ENCODE measurements at regions not wholly inside any gene's neighbourhood (a gene's known extent, or its start where the extent isn't known, plus 50 kb on each side); places are given as distances from the start of the nearest gene placed in this dataset.

GRCh38 chrX:94361241-94361640, 687.2 kb downstream of the FAM133A start:
- no peak for DNase-seq

GRCh38 chrX:94365736-94366135, 691.7 kb downstream of the FAM133A start:
- no peak for DNase-seq

GRCh38 chrX:94366616-94367015, 692.6 kb downstream of the FAM133A start:
- DNase-seq: no peak

- no peak for DNase-seq
Observed at GRCh38 chrX:94389044-94389443, 715.0 kb downstream of the FAM133A start.

GRCh38 chrX:94400488-94400887, 726.5 kb downstream of the FAM133A start:
- no peak for DNase-seq

GRCh38 chrX:94401426-94401825, 727.4 kb downstream of the FAM133A start:
- no peak for DNase-seq

- DNase-seq: no peak
Observed at GRCh38 chrX:94414746-94415145, 740.7 kb downstream of the FAM133A start.

- DNase-seq: no peak
Observed at GRCh38 chrX:94418065-94418464, 744.1 kb downstream of the FAM133A start.

- DNase-seq: no peak
Observed at GRCh38 chrX:94424456-94424855, 750.5 kb downstream of the FAM133A start.

- no peak for DNase-seq
Observed at GRCh38 chrX:94430091-94430490, 756.1 kb downstream of the FAM133A start.

GRCh38 chrX:94435799-94436198, 761.8 kb downstream of the FAM133A start:
- DNase-seq: no peak

- DNase-seq: no peak
Observed at GRCh38 chrX:94454159-94454558, 780.2 kb downstream of the FAM133A start.

- no peak for DNase-seq
Observed at GRCh38 chrX:94454606-94455005, 780.6 kb downstream of the FAM133A start.

- no peak for DNase-seq
Observed at GRCh38 chrX:94455782-94456181, 781.8 kb downstream of the FAM133A start.

GRCh38 chrX:94492541-94492940, 818.5 kb downstream of the FAM133A start:
- no peak for DNase-seq

GRCh38 chrX:94493405-94493804, 819.4 kb downstream of the FAM133A start:
- no peak for DNase-seq

GRCh38 chrX:94511564-94511963, 837.6 kb downstream of the FAM133A start:
- DNase-seq: no peak

GRCh38 chrX:94515009-94515408, 841.0 kb downstream of the FAM133A start:
- DNase-seq: no peak

- DNase-seq: peak in 1 of 2 experiments; percentile 0
Observed at GRCh38 chrX:94524867-94525266, 850.9 kb downstream of the FAM133A start.

GRCh38 chrX:94545722-94546121, 871.7 kb downstream of the FAM133A start:
- no peak for DNase-seq

- DNase-seq: no peak
Observed at GRCh38 chrX:94551831-94552230, 877.8 kb downstream of the FAM133A start.

- DNase-seq: no peak
Observed at GRCh38 chrX:94560930-94561329, 886.9 kb downstream of the FAM133A start.

- peak in 1 of 2 experiments; percentile 0 for DNase-seq
Observed at GRCh38 chrX:94576367-94577004, 902.5 kb downstream of the FAM133A start.

GRCh38 chrX:94600077-94600476, 926.1 kb downstream of the FAM133A start:
- no peak for DNase-seq

- DNase-seq: no peak
Observed at GRCh38 chrX:94612140-94612539, 938.1 kb downstream of the FAM133A start.
